M059J (cell line): ENCODE measurements at regions not wholly inside any gene's neighbourhood (a gene's known extent, or its start where the extent isn't known, plus 50 kb on each side); places are given as distances from the start of the nearest gene placed in this dataset.
"Not testable (repeated sequence)": the region's sequence is repeated elsewhere in the genome, so short reads cannot be mapped to it uniquely, and the experiment has no call there.

Source experiments
- DNase-seq: peaks from one replicate; pipeline ENCODE4 v3.0.0-alpha.2; 2012; ENCODE audit warnings: low read depth

DNA sequence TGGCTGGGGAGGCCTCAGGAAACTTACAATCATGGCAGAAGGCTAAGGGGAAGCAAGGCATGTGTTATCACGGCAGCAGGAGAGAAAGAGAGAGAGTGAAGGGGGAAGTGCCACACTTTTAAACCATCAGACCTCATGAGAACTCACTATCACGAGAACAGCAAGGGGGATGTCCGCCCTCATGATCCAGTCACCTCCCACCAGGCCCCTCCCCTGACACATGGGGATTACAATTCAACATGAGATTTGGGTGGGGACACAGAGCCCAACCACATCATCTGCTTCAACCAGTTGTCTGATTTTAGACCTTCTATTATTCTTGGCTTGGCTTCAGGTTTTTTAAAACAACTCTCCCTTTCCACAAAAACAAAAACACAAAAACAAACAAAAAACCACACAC, 93.7 kb upstream of the BASP1 start:
- DNase-seq = not testable (repeated sequence)

DNA sequence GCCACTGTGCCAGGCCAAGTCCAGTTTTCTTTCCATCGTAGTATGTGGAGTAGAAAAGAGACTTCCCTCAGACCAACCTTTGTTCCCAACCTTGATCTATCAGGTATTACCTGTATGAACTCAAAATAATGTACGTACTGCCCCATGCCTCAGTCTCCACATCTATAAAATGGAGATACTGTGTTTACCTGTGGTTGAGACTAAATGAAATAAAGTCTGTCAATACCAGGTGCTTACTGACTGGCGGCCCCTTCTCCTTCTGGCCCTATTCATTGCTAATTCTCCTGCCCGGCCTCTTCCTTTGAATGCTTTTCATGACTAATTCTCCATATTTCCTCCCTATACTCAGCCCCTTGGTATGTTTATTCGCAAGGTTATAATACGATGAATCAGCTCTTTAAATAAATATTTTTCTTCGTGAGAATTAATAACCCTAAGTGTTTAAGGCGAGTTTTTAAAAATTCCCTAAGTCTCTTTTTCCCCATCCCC, 89.6 kb upstream of the BASP1 start:
- peak; percentile 94 for DNase-seq

DNA sequence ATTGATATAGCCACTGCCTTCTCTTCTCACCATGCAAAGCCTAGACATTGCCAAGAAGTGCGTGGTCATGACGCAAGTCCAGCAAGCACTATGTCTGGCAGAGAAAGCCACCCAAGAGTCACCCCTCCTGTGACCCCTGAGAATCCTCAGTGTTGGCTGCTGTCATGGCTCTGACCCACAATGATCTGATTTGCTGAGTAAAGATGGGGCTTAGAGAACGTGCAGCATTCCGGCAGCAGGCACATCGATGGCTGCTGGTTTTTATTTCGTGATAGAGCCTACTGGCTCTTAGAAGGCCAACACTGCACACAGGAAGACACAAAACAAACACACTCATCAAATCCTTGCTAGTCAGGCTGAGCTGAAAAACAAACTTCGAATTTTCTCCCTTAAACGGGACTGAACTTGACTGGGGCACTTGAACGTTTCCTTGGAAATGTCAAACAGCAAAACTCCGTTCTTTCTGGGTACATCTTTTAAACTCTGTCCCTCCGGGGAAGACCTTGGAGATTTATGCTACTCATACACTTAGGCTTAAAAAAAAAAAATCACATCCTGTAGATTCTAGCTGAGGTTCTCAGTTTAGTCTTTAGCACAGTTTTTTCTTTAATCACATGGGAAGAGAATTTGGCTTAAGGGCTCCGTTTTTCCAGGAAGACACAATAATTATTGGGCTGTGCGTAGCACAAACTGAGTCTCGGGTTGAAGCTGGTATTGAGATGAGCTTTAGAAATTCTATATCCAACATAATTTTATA, 88.2 kb upstream of the BASP1 start:
- peak; percentile 37 for DNase-seq

DNA sequence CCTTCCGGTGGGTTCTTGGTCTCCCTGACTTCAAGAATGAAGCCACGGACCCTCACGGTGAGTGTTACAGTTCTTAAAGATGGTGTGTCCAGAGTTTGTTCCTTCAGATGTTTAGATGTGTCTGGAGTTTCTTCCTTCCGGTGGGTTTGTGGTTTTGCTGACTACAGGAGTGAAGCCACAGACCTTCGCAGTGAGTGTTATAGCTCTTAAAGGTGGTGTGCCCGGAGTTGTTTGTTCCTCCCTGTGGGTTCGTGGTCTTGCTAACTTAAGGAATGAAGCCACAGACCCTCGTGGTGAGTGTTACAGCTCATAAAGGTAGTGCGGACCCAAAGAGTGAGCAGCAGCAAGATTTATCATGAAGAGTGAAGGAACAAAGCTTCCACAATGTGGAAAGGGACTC, 87.1 kb upstream of the BASP1 start:
- peak; percentile 88 for DNase-seq

DNA sequence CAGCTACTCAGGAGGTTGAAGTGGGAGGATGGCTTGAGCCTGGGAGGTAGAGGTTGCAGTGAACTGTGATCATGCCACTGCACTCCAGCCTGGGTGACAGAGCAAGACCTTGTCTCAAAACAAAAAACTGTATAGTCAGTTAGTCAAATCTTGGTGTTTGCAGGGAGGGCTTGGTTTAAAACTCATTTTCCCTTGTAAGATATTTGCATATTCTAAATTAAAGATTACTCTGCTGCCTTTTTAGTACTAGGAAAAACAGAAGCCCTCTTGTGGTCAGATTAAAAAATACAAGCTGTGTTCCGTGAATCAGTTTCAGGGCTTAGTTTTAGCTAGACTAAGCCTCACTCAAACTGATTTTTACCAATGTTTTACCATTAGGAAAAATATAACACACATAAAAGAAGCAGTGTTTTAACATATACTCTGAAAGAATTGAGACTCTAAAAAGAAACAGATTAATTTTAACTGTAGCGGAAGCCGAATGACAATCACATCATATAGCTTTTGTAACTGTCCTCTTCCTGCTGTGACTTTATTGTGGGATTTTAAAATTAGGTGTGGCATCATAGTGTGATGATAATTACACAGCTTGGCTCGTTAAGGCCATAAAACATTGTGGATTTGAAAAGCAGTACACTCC, 84.9 kb upstream of the BASP1 start:
- DNase-seq = peak; percentile 55

DNA sequence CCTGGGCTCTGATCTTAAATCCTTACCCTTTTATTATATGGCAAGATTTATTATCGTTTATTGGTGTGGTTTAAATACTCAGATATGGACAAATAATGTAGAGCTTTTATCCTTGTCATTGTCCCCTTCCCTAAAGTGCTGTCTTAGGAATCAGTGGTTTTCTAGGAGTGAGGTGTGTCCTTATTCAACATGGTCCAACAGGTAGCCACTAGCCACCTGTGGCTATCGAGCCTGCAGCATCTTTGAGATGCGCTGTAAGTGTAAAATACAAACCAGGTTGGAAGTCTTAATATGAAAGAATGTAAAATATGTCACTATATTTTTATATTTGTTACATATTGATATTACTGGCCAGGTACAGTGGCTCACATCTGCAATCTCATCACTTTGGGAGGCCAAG, 82.4 kb upstream of the BASP1 start:
- DNase-seq = no peak

DNA sequence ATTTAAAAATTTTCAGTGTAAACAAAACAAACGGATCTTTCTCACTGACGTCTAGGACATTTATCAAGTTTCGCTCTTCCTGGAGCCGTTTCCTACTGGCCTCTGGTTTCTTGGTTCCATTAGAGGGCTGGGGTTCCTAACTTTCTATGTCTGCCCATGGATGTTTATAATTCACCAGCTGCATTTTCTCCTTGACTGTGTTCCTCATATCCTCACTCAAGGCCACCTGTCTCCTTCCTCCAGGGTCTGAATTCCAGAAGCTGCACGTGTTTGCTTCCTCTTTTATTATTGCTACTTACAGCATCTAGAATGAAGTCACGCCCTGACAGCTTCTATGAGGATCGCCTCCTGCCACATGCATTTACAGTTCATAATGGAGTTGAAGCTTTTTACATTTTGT, 74.1 kb upstream of the BASP1 start:
- no peak for DNase-seq

DNA sequence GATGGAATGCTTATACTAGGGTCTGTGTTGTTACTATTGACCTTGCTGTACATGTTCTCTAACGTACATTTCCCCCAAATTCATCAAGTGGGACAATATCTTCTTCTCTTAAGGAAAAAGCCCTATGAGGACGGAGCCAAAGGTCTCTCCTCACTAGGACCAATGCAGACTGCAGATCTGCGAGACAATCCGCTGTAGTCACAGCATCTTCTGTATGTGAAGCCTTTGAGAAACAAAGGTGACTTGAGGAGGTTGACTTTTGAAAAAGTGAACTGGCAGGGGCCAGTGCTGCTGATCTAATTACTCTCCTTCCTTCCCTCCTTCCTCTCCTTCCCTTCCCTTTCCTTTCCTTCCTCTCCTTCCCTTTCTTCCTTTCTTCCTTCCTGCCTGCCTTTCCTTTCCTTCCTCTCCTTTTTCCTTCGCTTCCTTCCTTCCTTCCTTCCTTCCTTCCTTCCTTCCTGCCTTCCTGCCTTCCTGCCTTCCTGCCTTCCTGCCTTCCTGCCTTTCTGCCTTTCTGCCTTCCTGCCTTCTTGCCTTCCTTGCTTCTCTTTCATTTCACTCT, 71.1 kb upstream of the BASP1 start:
- DNase-seq = no peak

DNA sequence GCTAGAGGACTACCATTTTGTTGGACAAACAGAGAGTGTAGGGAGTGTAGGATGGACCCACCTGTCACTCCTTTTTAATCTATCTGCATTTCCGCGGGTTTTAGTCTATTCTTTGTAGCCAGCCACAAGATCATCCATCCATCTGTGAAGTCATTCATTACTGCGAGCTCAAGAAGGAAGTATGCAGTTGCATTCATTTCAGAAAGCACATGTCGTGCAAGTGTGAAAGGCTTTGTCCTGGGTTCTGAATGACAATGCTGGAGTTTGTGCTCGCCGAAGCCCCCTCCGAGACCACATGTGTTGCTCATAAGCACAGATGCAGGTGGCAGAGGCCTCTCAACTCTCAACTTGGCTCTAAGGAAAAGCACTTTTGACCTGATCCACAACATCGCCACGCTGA, 70.3 kb upstream of the BASP1 start:
- no peak for DNase-seq

DNA sequence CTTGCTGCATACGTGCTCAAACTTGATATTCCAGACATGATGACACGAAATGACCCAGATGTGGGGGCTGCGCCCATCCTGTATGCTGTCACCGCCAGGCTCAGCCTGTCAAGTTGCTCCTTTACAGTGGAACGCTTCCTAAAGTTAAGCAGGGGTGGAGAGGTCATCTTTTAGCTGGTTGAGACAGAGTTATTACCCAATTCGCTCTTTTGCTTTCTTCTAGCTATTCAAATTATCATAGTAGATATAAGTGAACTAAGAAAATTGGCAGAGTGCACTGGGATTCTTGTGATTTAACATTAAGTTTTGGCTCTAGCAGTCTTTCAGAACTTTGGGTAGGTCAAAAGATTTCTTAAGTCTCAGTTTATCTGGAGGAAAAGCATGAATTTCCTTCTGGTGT, 69.8 kb upstream of the BASP1 start:
- DNase-seq = no peak

DNA sequence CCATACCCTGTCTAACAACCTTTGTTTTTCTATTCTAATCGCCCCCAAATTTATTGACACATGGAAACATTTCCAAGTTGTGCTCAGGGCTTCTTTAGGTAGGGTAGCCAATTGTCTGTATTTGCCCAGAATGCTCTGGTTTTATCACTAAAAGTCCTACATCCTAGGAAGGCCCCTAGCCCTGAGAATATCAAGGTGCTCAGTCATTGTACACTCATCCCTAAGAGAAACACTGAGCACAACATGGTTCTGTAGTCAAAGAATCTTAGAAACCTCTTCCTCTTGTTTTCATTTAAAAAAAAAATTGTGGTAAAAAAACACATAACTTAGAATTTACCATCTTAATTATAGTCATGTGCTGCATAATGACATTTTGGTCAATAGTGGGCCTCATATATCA, 69.0 kb upstream of the BASP1 start:
- DNase-seq = no peak

DNA sequence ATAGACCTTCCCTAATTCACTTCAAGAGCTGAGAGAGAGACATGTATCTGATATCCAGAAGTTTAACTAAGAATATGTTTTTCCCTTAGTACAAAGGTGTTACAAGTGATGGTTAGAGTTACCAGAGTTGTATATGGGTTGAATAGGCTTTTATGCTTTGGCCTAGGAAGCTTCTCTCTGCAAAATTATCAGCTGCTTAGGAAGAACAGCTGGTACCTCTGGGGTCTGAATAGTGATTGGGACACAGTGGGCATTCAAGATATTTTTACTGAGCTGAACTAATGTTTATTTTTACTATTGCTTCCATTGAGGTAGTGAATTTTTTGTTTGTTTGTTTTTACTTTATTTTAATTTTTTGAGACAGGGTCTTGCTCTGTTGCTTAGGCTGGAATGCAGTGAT, 67.6 kb upstream of the BASP1 start:
- no peak for DNase-seq

DNA sequence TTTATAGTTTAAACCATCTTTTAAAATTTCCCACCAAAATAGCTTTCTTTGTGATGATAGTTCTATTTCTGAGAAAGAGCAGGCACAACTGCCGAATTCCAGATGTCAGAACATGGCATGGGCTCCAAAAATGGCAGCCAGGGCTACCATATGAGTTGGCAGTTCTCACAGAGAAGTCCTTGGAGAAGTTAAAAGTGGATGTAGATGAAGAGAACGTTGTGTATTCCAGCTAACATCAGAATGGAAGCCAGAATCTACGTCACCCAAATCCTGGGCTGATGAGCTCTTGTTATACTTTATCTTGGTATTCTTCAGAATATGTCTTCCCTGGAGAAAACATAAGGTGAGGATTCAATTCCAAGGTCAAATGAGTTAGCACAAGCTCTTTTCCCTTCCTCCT, 66.9 kb upstream of the BASP1 start:
- DNase-seq = no peak

DNA sequence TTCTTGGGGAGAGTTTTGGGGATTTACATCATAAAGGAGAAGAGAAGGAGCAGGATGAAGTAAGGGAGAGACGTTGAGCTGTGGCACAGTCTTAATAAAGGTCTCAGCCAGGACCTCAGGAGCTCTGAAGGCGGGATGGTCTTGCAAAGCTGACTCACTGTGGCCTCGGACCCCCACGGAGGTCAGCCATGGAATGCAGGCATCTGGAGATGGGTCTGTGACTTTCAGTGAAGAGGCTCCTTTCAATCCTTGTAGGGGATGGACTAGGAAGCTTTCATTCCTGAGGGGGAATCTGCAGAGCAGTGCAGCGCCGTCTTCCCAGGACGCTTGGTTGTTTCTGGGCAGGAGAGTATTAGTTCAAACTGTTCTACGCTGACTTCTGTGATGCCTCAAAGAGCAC, 65.7 kb upstream of the BASP1 start:
- no peak for DNase-seq

DNA sequence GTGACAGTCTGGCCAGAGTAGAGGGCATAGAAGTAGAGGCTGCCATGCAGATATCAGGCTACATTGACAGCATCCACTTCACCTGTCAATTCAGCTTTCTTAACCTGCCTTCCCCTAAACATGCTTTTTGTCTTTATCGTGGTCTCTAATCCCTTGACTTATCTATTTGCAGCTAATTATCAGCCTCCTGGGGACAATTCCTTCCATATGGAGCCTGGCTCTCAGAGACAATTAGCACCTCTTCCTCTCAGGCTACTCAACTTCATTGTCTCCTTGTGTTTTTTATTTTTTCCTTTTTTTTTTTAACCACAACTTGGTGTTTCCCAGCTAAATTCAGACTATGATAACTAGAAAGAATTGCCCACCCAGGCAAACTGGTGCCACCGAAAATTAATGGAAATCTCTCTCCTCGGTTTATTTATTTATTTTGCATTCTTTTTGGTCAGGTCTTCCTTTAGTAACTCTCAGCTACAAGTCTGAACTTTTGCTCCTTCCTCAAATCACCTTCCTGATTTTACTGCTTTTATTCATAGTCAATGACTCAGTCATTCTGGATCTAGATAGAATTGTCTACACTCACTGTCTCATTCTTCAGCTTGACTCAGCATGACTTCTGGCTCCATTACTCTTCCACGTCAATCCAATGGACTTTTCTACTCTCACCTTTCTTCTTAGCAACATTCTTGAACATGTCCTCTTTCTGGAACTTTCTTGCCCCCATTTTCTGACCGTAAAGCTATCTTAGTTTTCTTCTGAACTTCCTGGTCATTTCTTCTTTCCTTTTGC, 63.0 kb upstream of the BASP1 start:
- peak; percentile 91 for DNase-seq

DNA sequence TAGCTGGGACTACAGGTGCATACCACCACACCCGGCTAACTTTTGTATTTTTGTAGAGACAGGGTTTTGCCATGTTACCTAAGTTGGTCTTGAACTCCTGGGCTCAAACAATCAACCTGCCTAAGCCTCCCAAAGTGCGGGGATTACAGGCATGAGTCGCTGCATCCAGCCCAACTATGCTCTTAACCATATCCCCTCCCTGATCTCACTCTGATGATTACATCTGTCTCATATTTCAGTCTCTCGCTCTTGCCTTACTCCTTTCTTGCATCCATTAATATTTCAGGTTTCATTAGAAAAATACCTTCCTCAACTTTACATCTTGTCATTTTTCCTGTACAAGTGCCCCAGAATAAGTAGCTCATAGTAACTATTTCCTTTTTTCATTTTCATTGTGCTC, 61.0 kb upstream of the BASP1 start:
- DNase-seq = peak; percentile 78

DNA sequence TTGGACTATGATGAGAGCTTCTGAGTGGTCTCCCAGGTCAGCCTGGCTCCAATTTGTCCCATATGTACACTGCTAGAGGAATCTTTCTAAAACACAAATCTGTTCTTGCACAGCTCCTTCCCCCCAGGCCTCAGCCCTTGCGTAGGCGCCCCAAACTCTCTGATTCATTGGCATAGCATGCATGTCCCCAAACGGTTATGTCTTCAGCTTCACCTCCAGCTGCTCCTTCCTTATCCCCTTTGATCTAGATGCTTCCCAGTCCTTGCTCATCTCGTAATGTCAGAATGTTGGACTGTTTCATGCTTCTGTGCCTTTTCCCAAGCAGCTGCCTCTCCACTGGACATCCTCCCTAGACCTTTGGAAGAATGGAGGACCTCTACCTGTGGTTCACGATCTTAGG, 60.1 kb upstream of the BASP1 start:
- DNase-seq = peak; percentile 81

DNA sequence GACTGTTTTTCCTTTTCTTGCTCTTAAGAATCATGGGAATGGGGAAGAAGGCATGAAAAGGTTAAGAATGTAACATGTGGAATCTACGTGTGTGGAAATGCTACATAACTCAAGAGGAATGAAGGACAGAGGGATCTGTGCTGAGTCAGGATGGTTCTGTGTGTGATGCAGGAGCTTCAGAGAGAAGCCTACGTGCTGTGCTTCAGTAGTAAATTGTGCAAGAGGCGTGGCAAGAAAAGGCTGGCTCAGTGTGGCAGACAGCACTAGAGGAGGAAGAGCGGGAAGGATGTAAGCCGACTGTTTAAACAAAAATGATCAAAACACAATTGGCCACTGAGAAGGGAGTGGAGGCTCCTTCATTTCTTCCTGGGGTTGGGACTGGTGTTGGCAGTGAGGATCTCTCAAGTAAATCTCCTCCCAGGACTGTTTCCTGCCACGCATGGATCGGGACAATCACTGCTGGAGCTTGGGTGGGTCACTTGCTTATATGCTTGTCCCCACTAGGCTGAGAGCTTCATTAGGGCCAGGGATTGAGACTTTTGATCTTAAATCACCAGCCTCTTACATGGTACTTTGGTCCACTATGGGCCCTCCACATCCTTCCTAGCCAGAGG, 59.4 kb upstream of the BASP1 start:
- DNase-seq = peak; percentile 83

DNA sequence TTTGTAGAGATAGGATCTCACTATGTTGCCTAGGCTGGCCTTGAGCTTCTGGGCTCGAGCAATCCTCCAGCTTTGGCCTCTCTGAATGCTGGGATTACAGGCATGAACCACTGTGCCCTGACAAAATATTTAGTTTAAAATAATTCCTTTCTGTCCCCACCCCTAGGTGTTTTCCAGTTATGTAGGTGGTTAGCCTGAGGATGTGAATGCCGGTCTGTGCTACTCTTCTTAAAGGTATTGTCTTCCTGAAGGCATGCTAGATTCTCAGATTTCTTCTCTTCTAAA, 56.7 kb upstream of the BASP1 start:
- DNase-seq = no peak

DNA sequence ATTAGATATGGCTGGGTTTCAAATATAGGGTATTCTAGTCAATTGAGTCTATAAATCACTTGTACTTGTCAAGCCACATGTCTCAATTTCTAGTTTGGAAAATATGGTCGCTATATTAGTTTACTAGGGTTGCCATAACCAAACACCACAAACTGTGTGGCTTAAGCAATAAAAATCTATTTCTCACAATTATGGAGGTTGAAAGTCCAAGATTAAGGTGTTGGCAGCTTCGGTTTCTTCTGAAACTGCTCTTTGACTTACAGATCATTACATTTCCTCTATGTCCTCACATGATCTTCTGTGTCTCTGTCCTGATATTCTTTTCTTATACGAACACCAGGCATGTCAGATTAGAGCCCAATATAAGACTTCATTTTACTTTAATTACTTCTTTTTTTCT, 55.8 kb upstream of the BASP1 start:
- DNase-seq = no peak

DNA sequence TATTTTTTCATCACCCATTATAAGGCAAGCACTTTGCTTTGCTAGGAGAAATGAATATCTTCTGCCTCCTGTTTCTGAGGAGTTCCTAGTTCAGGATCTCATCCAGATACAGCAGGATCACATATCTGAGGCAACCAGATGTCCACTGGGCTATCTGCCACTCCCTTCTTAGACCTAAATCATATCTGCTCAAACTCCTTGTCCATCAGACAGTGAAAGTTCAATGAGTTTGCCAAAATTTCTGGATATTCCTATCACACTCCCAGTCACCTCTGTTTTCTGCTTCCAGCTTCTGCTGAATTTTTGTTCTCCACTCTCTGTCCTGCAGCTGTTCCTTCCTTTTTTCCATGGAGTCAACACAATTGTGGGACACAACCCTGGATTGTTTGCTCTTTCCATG, 54.2 kb upstream of the BASP1 start:
- no peak for DNase-seq

DNA sequence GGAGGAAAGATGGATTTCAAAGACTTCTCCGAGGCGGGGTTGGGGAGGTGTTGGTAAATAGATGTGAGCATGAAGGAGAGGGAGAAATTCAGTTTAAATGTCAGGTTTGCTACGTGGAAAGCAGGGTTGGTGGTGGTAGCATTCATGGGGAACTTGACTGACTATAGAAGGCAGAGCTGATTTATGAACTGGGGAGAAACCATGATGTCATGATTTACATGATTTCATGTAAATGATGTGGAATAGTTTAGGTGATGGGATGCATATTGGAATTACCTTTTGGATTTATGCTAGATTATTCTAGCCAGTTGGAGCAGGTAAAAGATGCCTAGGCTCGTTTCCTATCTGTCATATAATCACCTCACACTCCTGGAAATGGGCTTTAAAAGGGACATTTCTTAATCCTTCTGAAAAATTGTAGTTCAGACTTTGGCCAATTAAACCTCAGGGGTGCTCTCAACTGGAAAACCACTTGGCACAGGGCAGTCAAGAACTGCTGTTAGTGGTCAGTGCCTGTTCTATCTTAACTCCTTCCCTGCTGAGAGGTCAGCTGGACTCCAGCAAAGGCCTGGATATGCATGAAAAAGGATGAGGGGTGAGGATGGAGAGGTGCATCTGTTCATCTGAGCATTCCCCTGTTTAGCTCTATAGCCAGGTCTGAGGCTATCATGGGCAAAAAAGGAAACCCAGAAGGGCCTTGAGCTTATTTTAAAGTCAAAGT, 50.1 kb upstream of the BASP1 start:
- DNase-seq = peak; percentile 52
